OCI-LY3 (cell line): ENCODE measurements at regions not wholly inside any gene's neighbourhood (a gene's known extent, or its start where the extent isn't known, plus 50 kb on each side); places are given as distances from the start of the nearest gene placed in this dataset.

Experiments used
- EZH2phosphoT487 ChIP-seq: fragments of 200-600 bp; shearing (Covaris generic); IDR thresholded peaks from 2 replicates; pipeline ENCODE4 v1.6.1; 2018; ENCODE audit warnings: antibody characterized with exemption, mixed run types, low read depth
- TF ChIP-seq, protein P1 (sequence below): fragments of 200-600, 300-600 bp; sonication (generic); IDR thresholded peaks from 2 replicates; pipeline ENCODE4 v1.5.1; 2014; ENCODE audit warnings: antibody characterized with exemption, low read length, low read depth

- TF ChIP-seq, protein P1, sequence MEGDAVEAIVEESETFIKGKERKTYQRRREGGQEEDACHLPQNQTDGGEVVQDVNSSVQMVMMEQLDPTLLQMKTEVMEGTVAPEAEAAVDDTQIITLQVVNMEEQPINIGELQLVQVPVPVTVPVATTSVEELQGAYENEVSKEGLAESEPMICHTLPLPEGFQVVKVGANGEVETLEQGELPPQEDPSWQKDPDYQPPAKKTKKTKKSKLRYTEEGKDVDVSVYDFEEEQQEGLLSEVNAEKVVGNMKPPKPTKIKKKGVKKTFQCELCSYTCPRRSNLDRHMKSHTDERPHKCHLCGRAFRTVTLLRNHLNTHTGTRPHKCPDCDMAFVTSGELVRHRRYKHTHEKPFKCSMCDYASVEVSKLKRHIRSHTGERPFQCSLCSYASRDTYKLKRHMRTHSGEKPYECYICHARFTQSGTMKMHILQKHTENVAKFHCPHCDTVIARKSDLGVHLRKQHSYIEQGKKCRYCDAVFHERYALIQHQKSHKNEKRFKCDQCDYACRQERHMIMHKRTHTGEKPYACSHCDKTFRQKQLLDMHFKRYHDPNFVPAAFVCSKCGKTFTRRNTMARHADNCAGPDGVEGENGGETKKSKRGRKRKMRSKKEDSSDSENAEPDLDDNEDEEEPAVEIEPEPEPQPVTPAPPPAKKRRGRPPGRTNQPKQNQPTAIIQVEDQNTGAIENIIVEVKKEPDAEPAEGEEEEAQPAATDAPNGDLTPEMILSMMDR = no peak
- no peak for TF ChIP-seq EZH2phosphoT487
Observed at GRCh38 chr21:35602811-35603362, 457.4 kb downstream of the SETD4 start.
